Stimulated activated CD8-positive, alpha-beta memory T cell treated with anti-CD3 and anti-CD28 coated beads, Interleukin-7, amount 100 ng/mL, for 1 hour (primary cell): ENCODE measurements at regions not wholly inside any gene's neighbourhood (a gene's known extent, or its start where the extent isn't known, plus 50 kb on each side); places are given as distances from the start of the nearest gene placed in this dataset.
"Not testable (repeated sequence)": the region's sequence is repeated elsewhere in the genome, so short reads cannot be mapped to it uniquely, and the experiment has no call there.

ENCODE experiments used
- DNase-seq, 2 donors: peaks; one replicate each; pipeline ENCODE4 v3.0.0-alpha.2; 2020; ENCODE audit warnings: low read depth in 2 of 2

DNA sequence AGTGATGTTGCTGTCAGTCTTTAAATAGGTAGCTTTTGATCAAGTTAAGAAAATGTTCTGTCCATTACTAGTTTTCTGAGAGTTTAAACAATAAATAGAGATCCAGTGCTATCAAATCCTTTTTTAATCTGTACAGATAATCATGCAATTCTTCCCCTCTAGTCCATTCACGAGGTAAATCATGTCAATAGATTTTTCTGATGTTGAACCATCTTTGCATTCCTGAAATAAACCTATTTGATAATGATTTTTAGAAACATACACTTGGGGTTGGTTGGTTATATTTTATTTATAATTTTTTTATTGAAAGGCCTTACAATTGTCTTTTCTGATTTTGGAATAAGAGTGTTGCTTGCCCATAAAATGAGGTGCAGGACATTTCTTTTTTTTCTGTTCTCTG lies 95.0 kb downstream of the FAM53A start:
- DNase-seq: no peak

DNA sequence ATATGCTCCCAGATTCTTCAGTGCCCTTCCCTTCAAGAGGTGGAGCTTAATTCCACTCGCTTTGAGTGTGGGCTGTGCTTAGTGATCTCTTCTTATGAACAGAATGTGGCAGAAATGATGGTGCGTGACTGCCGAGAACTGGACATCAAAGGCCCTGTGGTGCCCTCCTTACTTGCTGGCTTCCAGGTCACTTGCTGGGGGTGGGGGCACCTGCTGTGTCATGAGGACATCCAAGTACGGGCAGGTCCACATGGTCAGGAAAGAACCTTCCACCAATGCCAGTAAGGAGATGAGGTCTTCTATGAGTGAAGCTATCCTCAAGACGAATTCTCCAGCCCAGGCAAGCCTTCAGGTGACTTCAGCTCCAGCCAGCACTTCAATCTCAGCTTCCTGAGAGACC lies 95.8 kb downstream of the FAM53A start:
- no peak for DNase-seq

DNA sequence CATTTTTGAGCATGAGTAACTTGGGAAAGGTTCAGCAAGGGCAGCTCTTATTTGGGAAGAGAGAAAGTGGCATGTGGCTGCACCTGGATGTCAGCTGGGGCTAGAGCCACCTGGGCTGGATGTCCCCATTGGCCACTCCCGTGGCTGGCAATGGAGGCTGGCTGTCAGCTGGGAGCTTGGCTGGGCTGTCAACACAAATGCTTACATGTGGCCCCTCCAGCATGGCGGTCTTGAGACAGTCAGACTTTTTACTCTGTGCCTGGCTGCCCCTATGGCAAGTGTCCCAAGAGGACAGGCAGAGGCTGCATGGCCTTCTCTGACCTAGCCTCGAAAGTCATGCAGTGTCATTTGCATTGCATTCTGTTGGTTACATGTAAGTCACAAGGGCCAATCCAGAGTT lies 99.6 kb downstream of the FAM53A start:
- no peak for DNase-seq

DNA sequence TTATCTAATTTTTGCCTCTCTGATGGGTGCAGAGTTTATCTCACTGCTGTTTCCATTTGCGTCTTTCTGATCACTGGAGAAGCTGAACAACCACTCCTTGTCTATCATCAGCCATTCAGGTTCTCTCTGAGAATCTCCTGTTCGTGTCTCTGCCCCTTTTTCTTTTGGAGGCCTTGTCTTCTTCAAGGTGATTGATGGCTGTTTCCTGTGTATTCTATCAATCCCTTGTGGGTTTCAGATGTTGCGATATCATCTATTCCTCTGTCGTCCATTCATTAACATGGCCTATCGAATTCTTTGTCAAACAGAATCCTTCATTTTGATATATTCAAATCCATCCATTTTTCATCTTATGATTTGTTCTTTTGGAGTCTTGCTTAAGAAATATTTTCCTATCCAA lies 100.3 kb downstream of the FAM53A start:
- no peak for DNase-seq

DNA sequence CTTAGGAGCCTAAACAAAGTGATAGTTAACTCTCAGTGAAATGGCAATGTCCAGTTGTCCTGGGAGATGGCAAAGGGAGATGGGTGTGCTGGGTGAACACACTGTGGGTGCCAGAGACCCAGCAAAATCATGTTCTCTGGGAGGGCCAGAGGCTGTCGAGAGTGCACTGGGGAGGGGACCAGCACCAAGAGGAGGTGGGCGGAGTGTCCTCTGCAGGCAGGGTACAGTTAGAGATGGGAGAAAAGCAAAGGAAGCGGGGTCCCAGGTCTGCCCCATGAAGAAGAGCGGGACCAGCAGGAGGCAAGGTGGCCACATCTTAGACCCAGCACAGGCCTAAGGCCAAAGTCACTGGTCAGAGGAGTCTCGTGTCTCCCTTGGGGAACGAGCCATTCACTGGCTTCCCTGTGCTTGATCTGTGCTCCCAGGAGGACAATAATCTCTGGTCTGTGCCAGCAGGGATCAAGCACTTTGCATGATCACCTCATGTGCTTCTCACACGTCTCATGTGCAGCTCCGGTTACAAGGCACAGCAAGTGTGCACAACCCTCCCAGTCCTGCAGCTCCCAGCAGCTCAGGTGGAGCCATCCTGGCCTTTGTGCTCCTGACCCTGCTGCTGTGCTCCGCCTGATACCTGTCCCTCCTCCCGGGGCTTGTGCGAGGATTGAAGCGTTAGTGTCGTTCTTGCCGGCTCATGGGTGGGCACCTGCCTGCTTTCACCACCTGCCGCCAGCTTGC lies 100.9 kb downstream of the FAM53A start:
- no peak for DNase-seq

DNA sequence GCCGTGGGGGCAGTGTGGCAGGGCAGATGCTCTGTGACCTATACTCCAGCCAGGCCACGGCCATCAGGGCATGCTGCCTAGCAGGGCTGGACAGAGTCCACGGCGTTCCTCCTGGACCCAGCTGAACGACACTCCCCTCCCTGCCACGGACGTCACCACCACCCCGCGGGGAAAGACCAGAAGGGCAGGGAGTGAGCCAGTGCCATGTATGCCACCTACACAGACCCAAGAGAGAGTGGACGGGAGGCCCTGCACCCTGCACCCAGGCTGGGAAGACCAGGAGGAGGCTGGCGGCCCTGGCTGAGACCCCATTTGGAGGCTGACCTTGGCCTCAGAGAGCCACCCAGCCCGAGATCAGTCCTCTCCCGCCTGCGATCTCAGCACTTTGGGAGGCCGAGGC lies 101.9 kb downstream of the FAM53A start:
- DNase-seq: no peak

DNA sequence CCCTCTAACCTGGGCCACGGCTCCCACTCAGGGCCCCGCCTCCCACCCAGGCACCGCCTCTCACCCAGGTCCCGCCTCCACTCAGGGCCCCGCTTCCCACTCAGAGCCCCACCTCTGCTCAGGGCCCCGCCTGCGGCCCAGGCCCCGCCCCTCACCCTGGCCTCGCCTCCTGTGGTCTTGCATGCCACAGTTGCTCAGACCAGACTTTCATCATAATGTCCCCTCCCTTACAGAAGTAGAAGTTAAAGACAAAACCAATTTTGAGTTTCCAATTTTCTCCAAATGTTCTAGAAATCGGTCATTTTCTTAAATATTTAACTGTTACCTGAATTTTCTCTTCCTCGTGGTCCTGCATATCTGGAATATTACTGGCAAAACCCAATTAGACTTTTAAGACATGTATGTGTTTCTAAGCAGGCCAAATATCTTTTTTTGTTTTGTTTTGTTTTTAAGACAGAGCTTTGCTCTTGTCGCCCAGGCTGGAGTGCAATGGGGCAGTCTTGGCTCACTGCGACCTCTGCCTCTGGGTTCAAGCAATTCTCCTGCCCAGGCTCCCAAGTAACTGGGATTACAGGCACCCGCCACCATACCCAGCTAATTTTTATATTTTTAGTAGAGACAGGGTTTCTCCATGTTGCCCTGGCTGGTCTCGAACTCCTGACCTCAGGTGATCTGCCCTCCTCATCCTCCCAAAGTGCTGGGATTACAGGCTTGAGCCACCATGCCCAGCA lies 102.8 kb downstream of the FAM53A start:
- DNase-seq: peak; percentile 68 to 74

DNA sequence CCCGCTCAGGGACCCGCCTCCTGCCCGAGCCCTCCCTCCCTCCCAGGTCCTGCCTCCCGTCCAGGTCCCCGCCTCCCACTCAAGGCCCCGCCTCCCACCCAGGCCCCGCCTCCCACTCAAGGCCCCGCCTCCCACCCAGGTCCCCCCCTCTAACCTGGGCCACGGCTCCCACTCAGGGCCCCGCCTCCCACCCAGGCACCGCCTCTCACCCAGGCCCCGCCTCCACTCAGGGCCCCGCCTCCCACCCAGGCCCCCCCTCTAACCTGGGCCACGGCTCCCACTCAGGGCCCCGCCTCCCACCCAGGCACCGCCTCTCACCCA lies 103.5 kb downstream of the FAM53A start:
- not testable (repeated sequence) for DNase-seq

DNA sequence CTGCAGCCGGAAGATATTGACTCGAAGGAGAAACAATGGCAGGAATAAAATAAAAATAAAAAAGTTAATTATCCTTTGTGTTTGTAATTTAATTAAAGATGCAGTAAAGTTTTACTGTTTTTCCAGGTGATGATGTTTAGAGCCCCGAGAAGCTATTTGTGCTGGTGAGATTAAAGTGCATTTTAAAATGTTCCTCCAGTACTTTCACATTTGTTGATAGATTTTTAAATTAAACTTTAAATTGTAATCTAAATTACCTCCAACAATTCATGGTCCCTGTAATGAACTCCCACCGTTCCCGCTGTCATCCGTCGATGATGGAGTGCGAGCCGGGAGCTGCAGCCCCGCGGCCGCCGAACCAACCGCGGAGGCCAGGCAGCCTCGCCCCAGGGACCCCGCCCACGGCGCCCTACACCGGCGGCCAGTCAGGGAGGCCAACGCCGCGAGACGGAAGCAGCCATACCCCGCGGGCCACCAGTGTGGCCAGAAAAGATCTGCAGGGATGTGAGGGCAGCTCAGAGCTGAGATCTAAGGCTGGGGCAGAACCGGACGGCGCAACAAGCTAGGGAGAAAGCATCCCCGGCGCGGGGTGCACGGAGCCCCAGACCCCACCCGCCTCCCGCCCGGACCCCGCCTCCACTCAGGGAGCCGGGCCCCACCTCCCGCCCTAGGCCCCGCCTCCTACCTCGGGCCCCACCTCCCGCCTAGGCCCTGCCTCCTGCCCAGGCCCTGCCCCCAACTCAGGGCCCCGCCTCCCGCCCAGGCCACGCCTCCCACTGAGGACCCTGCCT lies 104.0 kb downstream of the FAM53A start:
- DNase-seq: peak; percentile 83 to 85

DNA sequence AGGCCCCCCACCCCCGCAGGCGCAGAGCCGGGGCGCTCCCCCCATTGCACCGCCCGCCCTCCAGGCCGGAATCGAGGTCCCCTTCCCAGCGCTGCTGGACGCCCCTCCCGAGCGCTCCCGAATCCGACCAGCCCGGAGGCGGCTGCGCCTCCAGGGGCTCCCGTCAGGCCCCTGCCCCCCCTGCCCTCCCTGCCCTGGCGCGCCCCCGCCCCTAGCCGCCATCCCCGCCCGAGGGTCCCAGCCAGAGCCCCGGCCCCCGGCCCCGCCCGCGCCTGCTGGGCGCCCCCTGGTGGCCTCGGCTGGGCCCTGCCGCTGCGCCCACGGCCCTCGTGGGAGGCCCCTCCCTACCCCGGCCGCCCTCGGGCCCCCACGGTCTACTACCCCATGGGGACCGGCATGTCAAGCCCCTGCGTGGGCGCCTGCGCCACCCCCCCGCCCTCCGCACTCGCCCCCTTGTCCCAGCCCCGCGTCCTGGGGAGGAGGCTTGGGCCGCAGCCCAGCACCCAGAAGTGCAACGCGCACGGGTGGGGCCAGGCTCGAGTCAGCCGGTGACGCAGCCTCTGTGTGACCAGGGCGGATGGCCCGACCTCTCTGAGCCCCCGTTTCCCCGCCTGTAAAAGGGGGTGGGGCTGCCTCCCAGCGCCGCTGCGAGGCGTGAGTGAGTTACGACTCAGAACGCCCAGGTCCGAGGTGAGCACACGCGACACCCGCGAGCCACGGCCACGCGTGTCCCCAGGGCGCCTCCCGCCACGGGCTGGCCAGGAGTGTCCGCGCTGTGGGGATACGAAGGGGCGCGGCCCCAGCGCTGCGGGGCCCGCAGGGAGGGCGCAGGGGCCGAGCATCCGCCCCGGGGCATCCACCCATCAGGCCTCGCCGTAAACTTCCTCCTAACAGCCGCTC lies 104.9 kb downstream of the FAM53A start:
- DNase-seq: peak; percentile 43 to 49

DNA sequence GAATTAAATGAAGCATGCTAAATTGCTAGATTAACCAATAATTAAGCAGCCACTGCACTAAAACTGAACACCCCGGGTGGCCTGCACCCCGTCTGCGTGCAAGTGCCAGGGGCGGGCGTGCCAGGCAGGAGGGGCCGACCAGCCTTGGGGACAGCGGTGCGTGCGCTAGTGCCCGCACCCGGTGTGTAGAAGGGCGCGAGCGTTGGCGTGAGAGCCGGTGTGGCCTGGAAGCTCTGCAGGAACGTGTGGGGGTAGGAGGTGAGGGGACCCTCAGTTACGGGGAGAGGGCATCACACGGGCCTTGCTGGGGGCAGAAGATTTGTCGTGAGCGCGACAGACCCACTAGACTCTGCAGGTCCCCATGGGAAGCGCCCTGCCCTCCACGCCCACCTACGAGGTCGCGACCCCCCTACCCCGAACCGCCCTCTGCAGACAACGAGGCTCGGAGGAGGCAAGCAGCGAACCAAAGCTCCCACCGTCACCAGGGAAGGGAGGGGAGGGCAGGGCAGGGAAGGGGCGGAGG lies 105.8 kb downstream of the FAM53A start:
- DNase-seq: no peak

DNA sequence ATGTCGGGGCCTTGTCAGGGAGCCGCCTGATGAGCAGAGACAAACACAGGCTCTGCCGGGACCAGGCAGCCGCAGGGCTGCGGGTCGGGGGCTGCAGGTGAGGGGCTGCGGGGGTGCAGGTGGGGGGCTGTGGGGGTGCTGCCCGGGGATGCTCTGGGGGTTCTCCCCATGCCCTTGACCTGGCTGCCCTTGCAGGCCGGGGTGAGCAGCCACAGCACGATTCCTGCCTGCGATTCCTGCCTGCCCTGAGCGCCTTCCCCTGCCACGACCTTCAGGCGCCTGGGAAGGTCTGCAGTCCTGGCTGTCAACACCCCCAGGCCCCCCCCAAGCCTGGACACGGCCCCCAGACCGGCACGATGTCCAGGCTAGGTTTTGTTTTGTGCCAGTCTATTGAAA lies 106.3 kb downstream of the FAM53A start:
- no peak for DNase-seq

DNA sequence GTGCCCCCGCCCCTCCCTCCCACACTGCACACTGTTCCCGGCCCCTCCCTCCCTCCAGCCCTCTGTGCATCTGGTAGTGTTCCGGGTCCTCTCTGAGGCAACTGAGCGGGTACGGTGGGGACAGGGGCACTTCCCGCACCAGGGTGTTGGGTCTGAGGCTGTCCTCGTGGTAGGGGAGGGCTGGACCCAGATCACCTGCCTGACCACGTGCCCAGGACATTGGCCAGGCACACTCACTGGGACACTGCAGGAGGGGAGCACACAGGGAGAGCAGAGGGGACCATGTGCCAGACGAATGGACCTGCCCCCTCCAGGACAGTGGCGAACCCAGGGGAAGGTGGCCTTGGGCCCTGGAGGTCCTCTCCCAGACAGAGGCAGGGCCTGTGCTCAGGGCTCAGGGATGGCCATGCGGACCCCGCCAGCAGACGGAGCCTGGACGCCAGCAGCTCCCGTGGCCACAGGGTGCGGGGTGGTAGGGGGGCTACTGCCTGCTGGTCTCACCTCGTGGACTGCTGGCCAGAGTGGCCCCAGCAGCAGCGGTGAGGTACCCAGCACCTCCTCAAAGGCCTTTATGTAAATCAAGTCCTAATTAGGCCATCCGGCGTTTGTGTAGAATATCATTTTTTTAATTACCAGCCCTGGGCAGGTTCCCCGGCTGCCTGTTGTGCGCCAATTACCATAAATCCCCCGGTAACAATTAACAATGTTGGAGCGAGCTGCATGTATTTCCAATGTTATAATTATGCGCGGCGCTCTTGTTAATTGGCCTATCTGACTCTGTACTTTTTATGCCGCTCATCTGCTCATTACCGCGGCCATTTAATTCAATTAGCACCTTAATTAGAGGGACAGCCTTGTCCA lies 106.9 kb downstream of the FAM53A start:
- no peak for DNase-seq

DNA sequence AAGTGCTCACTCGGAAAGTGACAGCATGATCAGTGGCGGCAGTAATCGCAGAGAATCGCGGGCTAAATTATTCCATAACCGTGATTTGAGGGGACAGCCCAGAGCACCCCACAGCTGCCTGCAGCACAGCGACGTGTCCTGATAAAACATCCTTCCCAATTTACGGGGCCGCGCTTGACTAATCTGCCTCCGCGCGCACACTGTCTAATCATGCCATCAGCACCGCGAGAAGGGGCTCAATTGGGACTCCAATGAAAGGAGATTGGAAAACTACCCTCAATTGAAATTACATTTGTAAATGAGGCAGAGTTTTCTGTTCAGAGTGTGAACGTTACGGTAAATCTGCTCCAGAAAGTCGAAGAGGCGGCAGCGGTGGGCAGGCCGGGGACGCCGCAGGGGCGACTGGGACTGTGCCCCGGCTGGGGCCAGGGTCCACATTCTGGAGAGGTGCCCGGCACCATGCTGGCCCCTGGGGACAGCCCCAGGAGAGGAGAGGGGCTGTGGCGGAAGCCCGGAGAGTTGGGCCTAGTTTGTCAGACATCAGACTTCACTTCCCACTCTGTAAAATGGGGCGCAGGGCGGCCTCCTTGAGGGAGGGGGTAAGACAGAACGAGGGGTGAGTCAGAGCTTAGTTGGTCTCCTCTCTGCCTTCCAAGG lies 107.7 kb downstream of the FAM53A start:
- no peak for DNase-seq

DNA sequence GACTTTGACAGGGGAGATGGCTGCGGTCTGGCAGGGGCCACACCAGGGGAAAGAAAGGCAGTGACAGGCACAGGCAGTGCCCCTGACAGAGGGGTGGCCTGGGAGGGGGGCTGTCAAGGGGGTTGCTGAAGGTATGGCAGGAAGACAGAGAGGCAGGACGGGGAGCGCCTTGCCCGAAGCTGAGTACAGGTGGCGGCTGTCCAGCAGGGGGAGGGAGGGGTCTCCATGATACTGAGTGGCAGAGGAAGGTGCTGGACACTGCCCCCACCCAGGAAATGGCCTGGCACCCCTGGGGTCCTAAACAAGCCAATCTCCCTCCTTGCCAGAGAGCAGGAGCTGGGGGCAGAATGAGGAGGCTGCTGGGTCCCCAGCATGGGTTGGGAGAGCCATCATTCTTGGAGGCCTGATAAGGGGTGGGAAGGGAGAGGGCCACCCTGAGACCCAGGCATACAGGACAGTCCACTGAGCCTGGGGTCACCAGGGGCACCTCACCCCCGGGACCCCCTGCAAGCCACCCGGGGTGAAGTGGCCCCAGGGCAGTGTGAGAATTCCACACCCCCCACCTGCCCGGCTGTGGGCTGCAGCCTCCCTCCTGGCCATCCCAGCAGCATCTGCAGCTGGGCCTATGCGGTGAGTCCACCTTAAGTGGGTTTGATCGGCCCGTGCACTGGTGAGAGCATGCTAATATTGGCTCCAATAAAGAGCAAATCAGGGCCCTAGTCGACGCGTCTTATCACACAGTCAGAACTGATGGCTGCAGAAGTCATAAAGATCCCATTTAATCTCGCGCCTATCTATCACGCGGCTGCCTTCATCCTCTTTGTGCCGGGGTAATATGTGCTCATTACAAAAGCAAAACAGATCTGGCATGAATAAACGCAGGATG lies 108.5 kb downstream of the FAM53A start:
- DNase-seq: no peak

DNA sequence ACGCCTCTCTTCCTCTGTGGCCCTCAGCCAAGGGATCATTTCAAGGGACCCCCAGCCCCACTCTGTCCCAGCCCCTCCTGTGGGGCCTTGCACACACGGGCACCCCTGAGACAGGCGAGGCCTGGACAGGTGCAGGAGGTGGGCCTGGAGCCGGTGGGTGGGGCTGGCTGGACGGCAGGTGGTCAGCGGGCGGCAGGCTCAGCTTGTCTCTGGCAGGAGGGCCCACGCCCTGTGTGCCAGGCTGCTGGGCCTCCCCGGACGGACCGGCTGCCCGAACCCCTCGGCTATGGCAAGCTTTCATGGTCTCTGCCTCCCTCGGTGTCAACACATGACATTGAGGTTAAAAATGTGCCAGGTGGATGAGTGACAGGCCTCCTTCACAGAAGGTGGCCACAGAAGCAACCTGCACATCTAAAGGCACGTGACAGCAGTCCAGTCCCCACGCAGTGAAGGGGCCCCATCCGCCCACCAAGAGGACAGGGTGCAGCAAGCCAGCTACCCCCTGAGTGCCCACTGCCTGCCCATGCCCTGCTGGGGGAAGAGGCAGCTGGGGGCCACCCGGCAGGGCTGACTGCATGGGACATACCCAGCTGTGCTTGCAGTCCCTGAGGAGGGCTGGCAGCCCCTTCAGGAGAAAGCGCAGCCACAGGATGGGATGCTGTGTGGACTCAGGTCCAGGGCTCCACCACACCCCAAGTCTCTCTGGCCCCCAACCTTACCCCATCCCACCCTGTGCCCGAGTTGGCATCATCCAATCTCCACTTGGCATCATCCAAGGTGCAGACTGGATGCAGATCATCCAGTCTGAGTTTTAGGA lies 109.3 kb downstream of the FAM53A start:
- no peak for DNase-seq

DNA sequence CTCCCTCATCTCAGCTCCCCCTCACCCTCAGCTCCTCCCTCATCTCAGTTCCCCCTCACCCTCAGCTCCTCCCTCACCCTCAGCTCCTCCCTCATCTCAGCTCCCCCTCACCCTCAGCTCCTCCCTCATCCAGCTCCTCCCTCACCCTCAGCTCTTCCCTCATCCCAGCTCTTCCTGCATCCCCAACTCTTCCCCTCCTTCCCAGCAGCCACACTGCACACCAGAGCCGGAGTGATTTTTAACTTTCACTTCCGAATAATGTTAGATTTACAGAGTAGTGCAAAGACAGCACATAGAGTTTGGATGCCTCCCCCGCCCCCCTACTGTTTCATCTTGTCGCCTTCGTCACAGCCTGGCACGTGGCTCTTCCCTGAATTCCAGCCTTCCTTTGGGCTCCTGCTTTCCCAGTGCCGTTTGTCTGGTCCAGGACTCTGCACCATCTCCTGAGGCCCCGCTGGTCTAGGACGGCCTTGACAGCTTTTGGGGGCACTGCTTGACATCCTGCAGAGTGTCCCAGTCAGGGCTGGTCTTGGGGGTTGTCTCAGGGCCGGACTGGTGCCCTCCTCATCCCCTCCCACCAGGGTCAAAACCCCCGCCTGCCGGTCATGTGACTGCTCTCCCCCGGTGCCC lies 110.2 kb downstream of the FAM53A start:
- DNase-seq: no peak
